ENCODE measurements at regions not wholly inside any gene's neighbourhood (a gene's known extent, or its start where the extent isn't known, plus 50 kb on each side); places are given as distances from the start of the nearest gene placed in this dataset.
A peak's percentile ranks its signal among the peaks of the same experiment; 100 is the strongest.
"Not testable (repeated sequence)": the region's sequence is repeated elsewhere in the genome, so short reads cannot be mapped to it uniquely, and the experiment has no call there.

DNA sequence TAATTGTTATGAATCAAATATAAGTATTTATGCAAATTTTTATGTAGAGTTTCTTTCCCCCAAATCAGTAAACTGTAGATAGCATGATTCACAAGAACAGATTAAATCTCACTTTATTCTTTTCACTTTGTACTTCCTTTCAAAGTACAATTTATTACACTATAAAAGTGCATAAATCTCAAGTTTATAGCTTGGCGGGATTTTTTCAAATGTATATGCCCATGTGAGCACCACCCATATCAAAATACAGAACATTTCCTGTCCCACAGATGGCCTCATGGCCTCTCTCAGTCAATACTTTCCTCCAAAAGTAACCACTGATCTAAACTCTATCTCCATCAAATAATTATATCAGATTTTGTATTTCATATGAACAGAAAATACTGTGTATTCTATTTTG lies 196.1 kb upstream of the THRB start:
- Histone ChIP-seq H3K36me3 (ENCODE audit: insufficient read depth, low read length) (no peaks in the 10 kb centered on the region), H3K4me1 (ENCODE audit: control insufficient read depth, insufficient read depth, low read length) (peaks cover 11% of the 10 kb centered on the region), H3K27me3 (ENCODE audit: control insufficient read depth, insufficient read depth, low read length) (peaks cover 11% of the 10 kb centered on the region), H3K4me3 (ENCODE audit: low read length) (no peak overlapping the region), H3K9me3 (replicated peaks; ENCODE audit: low read length) (no peaks in the 10 kb centered on the region), H3K4me2 (ENCODE audit: low read length) (no peak overlapping the region), H3K9ac (ENCODE audit: low read depth, low read length) (no peak overlapping the region)

DNA sequence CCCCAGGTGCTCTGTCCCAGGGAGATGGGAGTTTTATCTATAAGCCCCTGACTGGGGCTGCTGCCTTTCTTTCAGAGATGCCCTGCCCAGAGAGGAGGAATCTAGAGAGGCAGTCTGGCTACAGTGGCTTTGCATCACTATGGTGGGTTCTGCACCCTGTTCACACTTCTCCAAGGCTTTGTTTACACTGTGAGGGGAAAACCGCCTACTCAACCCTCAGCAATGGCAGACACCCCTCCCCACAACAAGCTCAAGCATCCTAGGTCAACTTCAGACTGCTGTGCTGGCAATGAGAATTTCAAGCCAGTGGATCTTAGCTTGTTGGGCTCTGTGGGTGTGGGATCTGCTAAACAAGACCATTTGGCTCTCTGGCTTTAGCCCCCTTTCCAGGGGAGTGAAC lies 204.4 kb upstream of the THRB start:
- H3K36me3 ChIP-seq (ENCODE audit: insufficient read depth, low read length); H3K9me3 ChIP-seq (replicated peaks; ENCODE audit: low read length); H3K4me1 ChIP-seq (ENCODE audit: control insufficient read depth, insufficient read depth, low read length); H3K4me3 ChIP-seq (ENCODE audit: low read length); H3K4me2 ChIP-seq (ENCODE audit: low read length); H3K9ac ChIP-seq (ENCODE audit: low read depth, low read length); H3K27me3 ChIP-seq (ENCODE audit: control insufficient read depth, insufficient read depth, low read length): not testable (repeated sequence)

DNA sequence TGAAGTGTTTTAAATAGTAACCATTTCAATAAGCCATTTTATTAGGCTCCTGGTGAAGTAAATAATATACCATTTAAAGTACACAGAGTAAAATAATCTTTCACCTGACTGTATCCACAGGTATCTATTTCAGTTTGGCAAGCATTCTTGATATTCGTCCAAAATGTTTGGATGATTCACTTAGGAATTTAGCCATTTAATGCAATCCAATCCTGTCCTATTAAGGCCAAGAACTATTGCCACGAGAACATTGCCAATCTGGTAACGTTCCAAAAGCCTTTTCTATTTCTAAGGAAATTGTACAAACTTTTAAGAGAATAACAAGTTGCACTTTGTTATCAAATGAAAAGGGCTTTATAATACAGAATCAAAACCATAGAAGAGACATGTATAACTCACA lies 209.8 kb upstream of the THRB start:
- Histone ChIP-seq H3K4me2 (ENCODE audit: low read length) (peak overlapping the region; percentile 30), H3K4me3 (ENCODE audit: low read length) (no peak overlapping the region)

DNA sequence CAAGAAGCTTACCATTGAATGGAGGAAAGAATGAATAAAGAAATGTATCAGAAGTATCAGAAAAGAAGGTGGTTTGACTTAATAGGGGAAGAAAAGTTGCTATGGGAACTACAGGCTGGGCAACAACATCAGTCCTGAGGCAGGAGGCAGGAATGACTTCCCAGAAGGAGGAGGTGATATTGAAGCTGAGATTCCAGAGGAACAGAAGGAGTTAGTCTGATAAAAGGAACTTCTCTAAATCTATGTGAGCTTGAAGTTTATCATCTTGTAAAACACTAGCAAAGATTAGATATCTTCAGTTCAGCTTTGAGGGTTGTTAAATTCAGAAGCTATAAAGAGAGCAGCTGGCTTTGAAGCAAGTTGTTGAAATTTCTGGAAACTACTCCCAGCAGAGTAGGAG lies 213.3 kb upstream of the THRB start:
- Histone ChIP-seq H3K9me3 (replicated peaks; ENCODE audit: low read length) (no peaks in the 10 kb centered on the region), H3K27me3 (ENCODE audit: control insufficient read depth, insufficient read depth, low read length) (peaks cover 14% of the 10 kb centered on the region), H3K9ac (ENCODE audit: low read depth, low read length) (no peak overlapping the region), H3K4me2 (ENCODE audit: low read length) (no peak overlapping the region), H3K4me1 (ENCODE audit: control insufficient read depth, insufficient read depth, low read length) (peaks cover 2% of the 10 kb centered on the region), H3K36me3 (ENCODE audit: insufficient read depth, low read length) (no peaks in the 10 kb centered on the region), H3K4me3 (ENCODE audit: low read length) (no peak overlapping the region)

More for the DNA sequence above, 209.8 kb upstream of the THRB start:
- Histone ChIP-seq H3K4me1 (ENCODE audit: control insufficient read depth, insufficient read depth, low read length) (no peaks in the 10 kb centered on the region), H3K9me3 (replicated peaks; ENCODE audit: low read length) (no peaks in the 10 kb centered on the region), H3K27me3 (ENCODE audit: control insufficient read depth, insufficient read depth, low read length) (peaks cover 14% of the 10 kb centered on the region), H3K9ac (ENCODE audit: low read depth, low read length) (no peak overlapping the region), H3K36me3 (ENCODE audit: insufficient read depth, low read length) (no peaks in the 10 kb centered on the region)

DNA sequence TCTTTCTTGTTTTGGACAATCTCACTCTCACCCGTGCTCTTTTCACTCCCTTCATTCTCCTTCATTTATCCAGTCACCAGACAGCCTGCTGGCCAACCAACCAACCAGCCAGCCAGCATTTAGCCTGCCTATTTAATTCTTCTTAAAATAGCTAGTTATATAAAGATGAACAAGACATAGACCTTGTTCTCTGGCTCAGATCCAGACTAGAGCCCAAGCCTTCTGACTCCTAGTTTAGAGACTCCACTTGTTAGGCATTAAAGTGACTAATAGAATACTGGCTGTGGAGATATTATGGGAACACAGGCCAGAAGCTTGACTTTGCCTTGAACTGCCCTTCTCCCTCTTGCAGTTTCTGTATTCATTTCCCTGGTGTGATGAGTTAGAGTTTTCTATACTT lies 215.3 kb upstream of the THRB start:
- H3K27me3 ChIP-seq (ENCODE audit: control insufficient read depth, insufficient read depth, low read length): peaks cover 14% of the 10 kb centered on the region
- no peaks in the 10 kb centered on the region for H3K36me3 ChIP-seq (ENCODE audit: insufficient read depth, low read length)
- peaks cover 4% of the 10 kb centered on the region for H3K4me1 ChIP-seq (ENCODE audit: control insufficient read depth, insufficient read depth, low read length)
- H3K9ac ChIP-seq (ENCODE audit: low read depth, low read length): no peak overlapping the region
- H3K9me3 ChIP-seq (replicated peaks; ENCODE audit: low read length): no peaks in the 10 kb centered on the region
- no peak overlapping the region for H3K4me2 ChIP-seq (ENCODE audit: low read length)
- no peak overlapping the region for H3K4me3 ChIP-seq (ENCODE audit: low read length)

DNA sequence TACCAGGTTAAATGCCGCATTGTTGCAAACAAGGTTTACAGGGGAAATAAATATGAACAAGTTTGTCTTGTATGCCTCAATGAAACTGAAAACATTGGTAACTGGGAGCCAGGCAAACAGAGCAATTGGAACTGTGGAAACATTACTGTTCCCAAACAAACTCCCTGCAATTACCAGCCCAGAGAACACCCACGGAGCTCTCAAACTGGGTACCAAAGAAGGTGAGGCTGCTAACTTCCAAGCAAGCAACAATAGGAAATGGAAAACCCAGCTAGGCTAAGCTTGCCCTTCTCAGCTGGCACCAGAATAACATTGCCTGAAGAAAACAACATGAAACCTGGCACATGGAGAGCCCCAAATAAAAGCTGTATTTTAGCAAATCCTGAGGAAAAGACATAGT lies 218.9 kb upstream of the THRB start:
- Histone ChIP-seq H3K9ac (ENCODE audit: low read depth, low read length) (no peak overlapping the region), H3K4me2 (ENCODE audit: low read length) (no peak overlapping the region), H3K27me3 (ENCODE audit: control insufficient read depth, insufficient read depth, low read length) (no peaks in the 10 kb centered on the region), H3K4me3 (ENCODE audit: low read length) (no peak overlapping the region), H3K4me1 (ENCODE audit: control insufficient read depth, insufficient read depth, low read length) (peaks cover 4% of the 10 kb centered on the region), H3K9me3 (replicated peaks; ENCODE audit: low read length) (no peaks in the 10 kb centered on the region), H3K36me3 (ENCODE audit: insufficient read depth, low read length) (no peaks in the 10 kb centered on the region)

DNA sequence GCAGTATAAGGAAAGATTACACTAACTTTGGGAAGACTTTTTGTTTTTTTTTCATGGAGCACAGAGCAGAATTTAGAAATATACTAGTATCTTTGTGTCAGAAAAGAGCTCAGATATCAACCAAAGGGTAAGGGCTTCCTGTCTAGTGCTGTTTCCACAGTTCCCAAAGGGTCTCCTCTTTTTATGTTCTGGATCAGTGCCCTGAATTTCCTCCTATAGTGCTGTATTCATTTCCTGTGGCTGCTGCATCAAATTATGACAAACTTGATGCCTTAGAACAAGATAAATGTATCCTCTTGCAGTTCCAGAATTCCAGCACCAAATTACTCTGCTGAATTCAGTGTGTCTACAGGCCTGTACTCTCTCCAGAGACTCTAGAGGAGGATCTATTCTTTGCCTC lies 219.8 kb upstream of the THRB start:
- no peak overlapping the region for H3K4me2 ChIP-seq (ENCODE audit: low read length)
- H3K4me3 ChIP-seq (ENCODE audit: low read length): no peak overlapping the region
- H3K36me3 ChIP-seq (ENCODE audit: insufficient read depth, low read length): no peaks in the 10 kb centered on the region
- H3K27me3 ChIP-seq (ENCODE audit: control insufficient read depth, insufficient read depth, low read length): no peaks in the 10 kb centered on the region
- H3K4me1 ChIP-seq (ENCODE audit: control insufficient read depth, insufficient read depth, low read length): peaks cover 4% of the 10 kb centered on the region
- H3K9ac ChIP-seq (ENCODE audit: low read depth, low read length): no peak overlapping the region
- H3K9me3 ChIP-seq (replicated peaks; ENCODE audit: low read length): no peaks in the 10 kb centered on the region

DNA sequence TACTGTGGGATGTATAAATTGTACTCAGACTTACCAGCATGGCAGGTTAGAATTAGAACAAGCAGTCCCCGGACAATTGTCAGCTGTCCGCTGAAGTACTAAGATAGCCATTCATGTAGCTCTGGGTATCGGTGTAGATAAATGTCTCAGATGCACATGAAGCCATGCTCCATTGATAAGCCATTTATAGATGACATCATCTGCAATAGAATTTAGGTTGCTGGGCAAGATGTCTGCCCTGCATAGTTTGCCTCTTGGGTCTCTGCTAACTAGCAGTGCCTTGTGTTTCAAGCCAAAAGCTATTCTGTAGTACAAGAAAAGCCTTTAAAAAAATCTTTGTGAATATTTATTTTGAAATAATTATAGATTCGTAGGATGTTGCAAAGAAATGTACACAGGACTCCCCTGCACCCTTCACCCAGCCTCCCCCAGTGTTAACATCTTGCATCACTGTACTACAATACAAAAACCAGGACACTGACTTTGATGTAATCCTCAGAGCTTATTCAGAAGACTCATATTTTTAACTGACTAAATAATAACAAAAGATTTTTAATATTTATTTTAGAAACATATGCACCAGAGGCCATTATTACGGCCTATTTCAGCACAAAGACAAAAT lies 220.6 kb upstream of the THRB start:
- H3K27me3 ChIP-seq (ENCODE audit: control insufficient read depth, insufficient read depth, low read length): no peaks in the 10 kb centered on the region
- no peak overlapping the region for H3K4me3 ChIP-seq (ENCODE audit: low read length)
- H3K36me3 ChIP-seq (ENCODE audit: insufficient read depth, low read length): no peaks in the 10 kb centered on the region
- H3K4me2 ChIP-seq (ENCODE audit: low read length): no peak overlapping the region
- H3K9me3 ChIP-seq (replicated peaks; ENCODE audit: low read length): no peaks in the 10 kb centered on the region
- peaks cover 4% of the 10 kb centered on the region for H3K4me1 ChIP-seq (ENCODE audit: control insufficient read depth, insufficient read depth, low read length)
- no peak overlapping the region for H3K9ac ChIP-seq (ENCODE audit: low read depth, low read length)

DNA sequence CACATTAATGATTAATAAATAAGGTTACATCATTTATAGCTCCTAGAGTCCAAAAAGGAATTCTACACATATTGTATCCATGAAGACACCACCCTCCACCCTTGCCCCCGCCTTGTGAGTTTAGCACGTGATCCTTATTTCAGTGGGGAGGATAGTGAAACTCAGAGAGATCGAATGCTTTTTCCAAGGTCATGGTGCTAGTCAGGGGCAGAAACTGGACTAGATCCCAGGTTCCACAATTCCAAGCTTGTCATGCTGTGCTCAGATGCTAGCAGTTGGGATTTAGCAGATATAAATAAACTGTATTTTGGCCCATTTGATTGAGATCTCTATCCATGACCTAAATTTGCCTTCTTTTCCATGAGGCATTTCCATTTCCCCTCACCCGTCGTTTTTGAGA lies 227.4 kb upstream of the THRB start:
- Histone ChIP-seq H3K9ac (ENCODE audit: low read depth, low read length) (no peak overlapping the region), H3K9me3 (replicated peaks; ENCODE audit: low read length) (no peaks in the 10 kb centered on the region), H3K27me3 (ENCODE audit: control insufficient read depth, insufficient read depth, low read length) (no peaks in the 10 kb centered on the region), H3K36me3 (ENCODE audit: insufficient read depth, low read length) (no peaks in the 10 kb centered on the region), H3K4me2 (ENCODE audit: low read length) (no peak overlapping the region), H3K4me3 (ENCODE audit: low read length) (no peak overlapping the region), H3K4me1 (ENCODE audit: control insufficient read depth, insufficient read depth, low read length) (no peaks in the 10 kb centered on the region)

DNA sequence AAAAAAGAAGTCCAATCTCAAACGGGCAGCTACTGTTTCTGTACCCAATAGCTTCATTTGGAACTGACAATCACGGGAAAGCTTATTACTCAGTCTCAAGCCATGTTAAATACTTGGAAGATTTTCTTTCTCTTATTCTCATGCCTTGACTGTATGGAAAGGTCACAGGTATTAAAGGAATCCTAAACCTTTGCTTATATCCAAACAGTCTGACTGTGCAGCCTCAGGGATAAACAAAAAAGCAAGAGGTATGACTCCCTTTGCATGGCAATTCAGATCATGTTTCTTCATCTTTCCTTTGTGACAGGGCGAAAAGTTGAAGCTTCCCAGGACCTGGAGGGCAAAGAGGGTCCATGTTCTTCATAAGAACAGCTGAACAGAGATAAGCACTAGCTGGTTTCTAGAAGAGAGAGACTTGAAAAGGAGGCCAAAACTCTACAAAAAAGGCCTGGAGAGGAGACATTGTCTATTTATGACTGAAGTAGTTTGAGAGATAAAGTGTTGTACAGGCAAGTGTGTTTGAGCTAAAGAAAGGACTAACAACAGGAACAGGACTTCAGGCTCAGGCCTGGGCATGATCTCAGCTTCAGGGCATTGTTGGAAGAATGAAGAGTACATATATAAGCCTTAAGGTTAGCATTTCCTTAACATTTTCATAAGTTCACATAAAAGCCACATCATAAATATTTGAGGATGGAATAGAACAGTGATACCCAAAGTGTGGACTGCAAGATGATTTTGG lies 231.0 kb upstream of the THRB start:
- H3K9ac ChIP-seq (ENCODE audit: low read depth, low read length): no peak overlapping the region
- no peaks in the 10 kb centered on the region for H3K4me1 ChIP-seq (ENCODE audit: control insufficient read depth, insufficient read depth, low read length)
- no peaks in the 10 kb centered on the region for H3K27me3 ChIP-seq (ENCODE audit: control insufficient read depth, insufficient read depth, low read length)
- H3K4me2 ChIP-seq (ENCODE audit: low read length): no peak overlapping the region
- H3K9me3 ChIP-seq (replicated peaks; ENCODE audit: low read length): no peaks in the 10 kb centered on the region
- H3K36me3 ChIP-seq (ENCODE audit: insufficient read depth, low read length): no peaks in the 10 kb centered on the region
- H3K4me3 ChIP-seq (ENCODE audit: low read length): no peak overlapping the region

DNA sequence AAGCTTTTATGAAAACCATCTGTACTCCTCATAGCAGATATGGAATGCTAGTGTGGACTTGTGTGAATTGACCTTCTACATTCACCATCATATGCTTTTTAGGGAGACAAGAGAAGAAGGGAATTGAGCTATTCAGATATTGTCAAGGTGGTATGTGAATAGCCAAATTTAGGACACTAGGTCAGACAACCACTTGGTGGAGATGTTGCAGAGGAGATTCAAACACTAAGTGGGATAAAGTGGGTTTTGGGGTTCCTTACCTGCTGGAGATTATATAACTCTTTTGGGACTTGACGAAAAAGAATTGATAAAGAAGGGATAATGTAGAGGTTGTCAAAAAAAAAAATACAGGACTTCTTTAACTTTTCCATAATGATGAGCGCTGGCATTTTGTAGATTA lies 231.8 kb upstream of the THRB start:
- Histone ChIP-seq H3K9me3 (replicated peaks; ENCODE audit: low read length) (no peaks in the 10 kb centered on the region), H3K4me2 (ENCODE audit: low read length) (no peak overlapping the region), H3K4me1 (ENCODE audit: control insufficient read depth, insufficient read depth, low read length) (no peaks in the 10 kb centered on the region), H3K9ac (ENCODE audit: low read depth, low read length) (no peak overlapping the region), H3K27me3 (ENCODE audit: control insufficient read depth, insufficient read depth, low read length) (no peaks in the 10 kb centered on the region), H3K4me3 (ENCODE audit: low read length) (no peak overlapping the region), H3K36me3 (ENCODE audit: insufficient read depth, low read length) (no peaks in the 10 kb centered on the region)

DNA sequence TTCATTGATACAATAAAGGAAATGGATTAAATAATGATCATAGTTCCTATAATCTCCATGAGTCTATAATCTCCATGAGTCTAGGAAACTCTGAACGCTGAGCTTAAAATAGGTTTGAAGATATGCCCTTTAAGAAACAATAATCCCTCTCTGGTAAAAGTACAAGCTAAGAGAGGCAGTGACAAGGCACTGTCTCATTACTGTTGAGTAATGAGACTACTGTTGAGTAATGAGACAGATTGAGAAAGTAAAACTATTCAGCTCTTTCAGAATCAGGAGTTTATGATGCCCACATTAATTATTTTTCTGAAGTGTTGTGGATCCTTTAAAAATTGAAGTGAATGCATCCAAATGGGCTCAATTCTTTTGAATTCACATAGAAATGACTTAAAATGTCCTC lies 235.5 kb upstream of the THRB start:
- no peaks in the 10 kb centered on the region for H3K27me3 ChIP-seq (ENCODE audit: control insufficient read depth, insufficient read depth, low read length)
- no peak overlapping the region for H3K4me3 ChIP-seq (ENCODE audit: low read length)

More for the DNA sequence above, 235.5 kb upstream of the THRB start:
- Histone ChIP-seq H3K9ac (ENCODE audit: low read depth, low read length) (no peak overlapping the region), H3K4me2 (ENCODE audit: low read length) (no peak overlapping the region), H3K9me3 (replicated peaks; ENCODE audit: low read length) (no peaks in the 10 kb centered on the region), H3K36me3 (ENCODE audit: insufficient read depth, low read length) (no peaks in the 10 kb centered on the region), H3K4me1 (ENCODE audit: control insufficient read depth, insufficient read depth, low read length) (no peaks in the 10 kb centered on the region)
